CD14-positive monocyte (primary cell): ENCODE measurements at regions not wholly inside any gene's neighbourhood (a gene's known extent, or its start where the extent isn't known, plus 50 kb on each side); places are given as distances from the start of the nearest gene placed in this dataset.

Experiments
- DNase-seq, 3 donors: peaks; one replicate each; pipeline ENCODE4 v3.0.0-alpha.2; 2011 to 2022
- H2AFZ ChIP-seq: 2 replicates; pipeline ENCODE4 v1.6.0; 2012; ENCODE audit warnings: mild to moderate bottlenecking, low read depth, low read length, inconsistent platforms; ENCODE audit not compliant: insufficient read depth, poor library complexity, severe bottlenecking
- H3K27ac ChIP-seq, 2 donors: 1 replicate in 1 of 2; 2 replicates in 1 of 2; pipeline ENCODE4 v1.5.1; 2012 to 2013; ENCODE audit warnings: low read length in 2 of 2, control low read depth in 1 of 2, inconsistent platforms in 1 of 2, low read depth in 1 of 2, mild to moderate bottlenecking in 1 of 2
- H3K27me3 ChIP-seq, 2 donors: one replicate each; pipeline versions ENCODE4 v1.6.0 to v1.6.1; 2011 to 2013; ENCODE audit warnings: low read length in 2 of 2; ENCODE audit not compliant: control insufficient read depth in 2 of 2, insufficient read depth in 2 of 2
- H3K36me3 ChIP-seq, 2 donors: replicated peaks in 1 of 2; 1 replicate in 1 of 2; 2 replicates in 1 of 2; pipeline versions ENCODE4 v1.5.1 to v1.6.1; 2012 to 2013; ENCODE audit warnings: low read length in 2 of 2, control low read depth in 1 of 2, inconsistent platforms in 1 of 2, mild to moderate bottlenecking in 1 of 2; ENCODE audit not compliant: insufficient read depth in 2 of 2, control insufficient read depth in 1 of 2
- H3K4me1 ChIP-seq, 2 donors: 1 replicate in 1 of 2; 2 replicates in 1 of 2; pipeline versions ENCODE4 v1.5.1 to v1.6.1; 2012 to 2013; ENCODE audit warnings: low read length in 2 of 2, control low read depth in 1 of 2, inconsistent platforms in 1 of 2, mild to moderate bottlenecking in 1 of 2, moderate library complexity in 1 of 2; ENCODE audit not compliant: insufficient read depth in 2 of 2, control insufficient read depth in 1 of 2
- H3K4me2 ChIP-seq: replicated peaks from 2 replicates; pipeline ENCODE3; 2012; ENCODE audit warnings: low read length, moderate library complexity, mild to moderate bottlenecking; ENCODE audit not compliant: poor library complexity, severe bottlenecking; ENCODE audit errors: extremely low read depth
- H3K4me3 ChIP-seq, 3 experiments: fragments of 200-600 bp in 1 of 3; sonication (generic) in 1 of 3; replicated peaks in 1 of 3; 1 replicate in 2 of 3; 2 replicates in 1 of 3; pipeline ENCODE4 v1.5.1; 2011 to 2013; ENCODE audit warnings: low read length in 3 of 3, mild to moderate bottlenecking in 3 of 3, control low read depth in 2 of 3, low read depth in 2 of 3, inconsistent platforms in 1 of 3, moderate library complexity in 1 of 3
- H3K79me2 ChIP-seq: 2 replicates; pipeline ENCODE4 v1.6.0; 2012; ENCODE audit warnings: mild to moderate bottlenecking, control low read depth, inconsistent platforms, low read length, moderate library complexity; ENCODE audit not compliant: insufficient read depth
- H3K9ac ChIP-seq: 2 replicates; pipeline ENCODE4 v1.6.0; 2017; ENCODE audit warnings: low read length, mild to moderate bottlenecking; ENCODE audit not compliant: insufficient read depth, poor library complexity, severe bottlenecking
- H3K9me3 ChIP-seq, 2 donors: replicated peaks in 1 of 2; 1 replicate in 1 of 2; 2 replicates in 1 of 2; pipeline versions ENCODE4 v1.5.1 to v1.6.1; 2012 to 2013; ENCODE audit warnings: low read length in 2 of 2, control low read depth in 1 of 2; ENCODE audit not compliant: control insufficient read depth in 1 of 2, insufficient read depth in 1 of 2
- H4K20me1 ChIP-seq: 2 replicates; pipeline ENCODE4 v1.6.0; 2012; ENCODE audit warnings: mild to moderate bottlenecking, low read length, control low read depth, moderate library complexity; ENCODE audit not compliant: insufficient read depth
- H3K27ac Mint-ChIP-seq, 7 donors: one replicate each; pipeline ENCODE4 v1.8.0; 2020; ENCODE audit warnings: mild to moderate bottlenecking in 7 of 7, mixed read lengths in 7 of 7, moderate library complexity in 6 of 7, inconsistent platforms in 2 of 7
- H3K27me3 Mint-ChIP-seq, 3 donors: one replicate each; pipeline ENCODE4 v1.8.0; 2021 to 2022; ENCODE audit warnings: low read depth in 3 of 3, mild to moderate bottlenecking in 3 of 3, mixed read lengths in 3 of 3, moderate library complexity in 3 of 3, inconsistent platforms in 1 of 3
- H3K36me3 Mint-ChIP-seq, 2 donors: one replicate each; pipeline ENCODE4 v1.8.0; 2020; ENCODE audit warnings: mixed read lengths in 2 of 2, inconsistent platforms in 1 of 2, mild to moderate bottlenecking in 1 of 2
- H3K4me1 Mint-ChIP-seq: one replicate; pipeline ENCODE4 v1.8.0; 2020; ENCODE audit warnings: mild to moderate bottlenecking, mixed read lengths
- H3K4me3 Mint-ChIP-seq, 2 donors: one replicate each; pipeline ENCODE4 v1.8.0; 2020; ENCODE audit warnings: mild to moderate bottlenecking in 2 of 2, mixed read lengths in 2 of 2, moderate library complexity in 1 of 2
- H3K9me3 Mint-ChIP-seq, 7 donors: one replicate each; pipeline ENCODE4 v1.8.0; 2020 to 2022; ENCODE audit warnings: mixed read lengths in 7 of 7, mild to moderate bottlenecking in 6 of 7, moderate library complexity in 6 of 7, inconsistent platforms in 2 of 7
- WGBS: methylation state at CpG from one replicate; pipeline ENCODE4 v1.1.5; 2013; ENCODE audit warnings: missing lambda C conversion rate; ENCODE audit not compliant: insufficient coverage; 5-methylcytosine and 5-hydroxymethylcytosine counted together
- intact Hi-C, 2 donors: fragments of 100-400 bp; cut with micrococcal nuclease; formaldehyde crosslinking; loops; one replicate each; pipeline versions ENCODE4 v1.15.0 to v1.15.1; 2023
- TF ChIP-seq, protein P1 (sequence below): fragments of 200-600 bp; IDR thresholded peaks from one replicate; pipeline ENCODE4 v1.8.0; 2022; ENCODE audit warnings: antibody characterized with exemption, mild to moderate bottlenecking

GRCh38 chr14:50010752-50011151 is 105.6 kb downstream of the VCPKMT start:
- Mint-ChIP-seq H3K9me3 (peaks cover 0 to under 1% (median under 1%) of the 10 kb centered on the region in 7 donors), H3K4me1 (peaks cover 22% of the 10 kb centered on the region), H3K36me3 (peaks cover 0 to under 1% of the 10 kb centered on the region in 2 donors), H3K27me3 (peaks cover 0 to 3% (median 1%) of the 10 kb centered on the region in 3 donors), H3K4me3 (no peak overlapping the region), H3K27ac (no peak overlapping the region)
- no CpG with 5 or more reads among the region's 7 CpGs for WGBS
- Histone ChIP-seq H2AFZ (no peak overlapping the region), H3K9ac (no peak overlapping the region), H3K27ac (no peak overlapping the region), H3K4me1 (peaks cover 11 to 17% of the 10 kb centered on the region in 2 donors), H3K4me3 (no peak overlapping the region), H4K20me1 (no peaks in the 10 kb centered on the region), H3K4me2 (no peak overlapping the region), H3K9me3 (no peaks in the 10 kb centered on the region), H3K36me3 (no peaks in the 10 kb centered on the region), H3K79me2 (no peaks in the 10 kb centered on the region), H3K27me3 (no peaks in the 10 kb centered on the region)
- TF ChIP-seq, protein P1, sequence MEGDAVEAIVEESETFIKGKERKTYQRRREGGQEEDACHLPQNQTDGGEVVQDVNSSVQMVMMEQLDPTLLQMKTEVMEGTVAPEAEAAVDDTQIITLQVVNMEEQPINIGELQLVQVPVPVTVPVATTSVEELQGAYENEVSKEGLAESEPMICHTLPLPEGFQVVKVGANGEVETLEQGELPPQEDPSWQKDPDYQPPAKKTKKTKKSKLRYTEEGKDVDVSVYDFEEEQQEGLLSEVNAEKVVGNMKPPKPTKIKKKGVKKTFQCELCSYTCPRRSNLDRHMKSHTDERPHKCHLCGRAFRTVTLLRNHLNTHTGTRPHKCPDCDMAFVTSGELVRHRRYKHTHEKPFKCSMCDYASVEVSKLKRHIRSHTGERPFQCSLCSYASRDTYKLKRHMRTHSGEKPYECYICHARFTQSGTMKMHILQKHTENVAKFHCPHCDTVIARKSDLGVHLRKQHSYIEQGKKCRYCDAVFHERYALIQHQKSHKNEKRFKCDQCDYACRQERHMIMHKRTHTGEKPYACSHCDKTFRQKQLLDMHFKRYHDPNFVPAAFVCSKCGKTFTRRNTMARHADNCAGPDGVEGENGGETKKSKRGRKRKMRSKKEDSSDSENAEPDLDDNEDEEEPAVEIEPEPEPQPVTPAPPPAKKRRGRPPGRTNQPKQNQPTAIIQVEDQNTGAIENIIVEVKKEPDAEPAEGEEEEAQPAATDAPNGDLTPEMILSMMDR, result no peak
- DNase-seq, result no peak
- intact Hi-C loops, result loop anchor here in 1 of 2 donors (2.0 kb wide), 1 partner anchor 14 kb away; no protein-coding TSS in a partner anchor

GRCh38 chr14:50011242-50011641 is 105.1 kb downstream of the VCPKMT start:
- peaks cover 25% of the 10 kb centered on the region for H3K4me1 Mint-ChIP-seq
- H3K4me3 Mint-ChIP-seq, result no peak overlapping the region
- WGBS, result 100% methylated on average over 2 of the region's 6 CpGs
- Histone ChIP-seq H4K20me1 (no peaks in the 10 kb centered on the region), H3K27ac (no peak overlapping the region), H3K36me3 (no peaks in the 10 kb centered on the region), H2AFZ (no peak overlapping the region), H3K27me3 (no peaks in the 10 kb centered on the region), H3K79me2 (no peaks in the 10 kb centered on the region), H3K4me1 (peaks cover 11 to 19% of the 10 kb centered on the region in 2 donors), H3K9me3 (no peaks in the 10 kb centered on the region), H3K9ac (no peak overlapping the region), H3K4me2 (no peak overlapping the region), H3K4me3 (no peak overlapping the region)
- TF ChIP-seq, protein P1, result no peak
- no peak overlapping the region for H3K27ac Mint-ChIP-seq
- no peak for DNase-seq
- H3K27me3 Mint-ChIP-seq, result peaks cover 0 to 5% (median 1%) of the 10 kb centered on the region in 3 donors
- peaks cover 0 to 4% of the 10 kb centered on the region in 2 donors for H3K36me3 Mint-ChIP-seq
- intact Hi-C loops, result loop anchor here in 1 of 2 donors (2.0 kb wide), 1 partner anchor 14 kb away; no protein-coding TSS in a partner anchor
- H3K9me3 Mint-ChIP-seq, result peaks cover 2 to 5% (median 3%) of the 10 kb centered on the region in 7 donors
